ENCODE measurements at regions not wholly inside any gene's neighbourhood (a gene's known extent, or its start where the extent isn't known, plus 50 kb on each side); places are given as distances from the start of the nearest gene placed in this dataset.

DNA sequence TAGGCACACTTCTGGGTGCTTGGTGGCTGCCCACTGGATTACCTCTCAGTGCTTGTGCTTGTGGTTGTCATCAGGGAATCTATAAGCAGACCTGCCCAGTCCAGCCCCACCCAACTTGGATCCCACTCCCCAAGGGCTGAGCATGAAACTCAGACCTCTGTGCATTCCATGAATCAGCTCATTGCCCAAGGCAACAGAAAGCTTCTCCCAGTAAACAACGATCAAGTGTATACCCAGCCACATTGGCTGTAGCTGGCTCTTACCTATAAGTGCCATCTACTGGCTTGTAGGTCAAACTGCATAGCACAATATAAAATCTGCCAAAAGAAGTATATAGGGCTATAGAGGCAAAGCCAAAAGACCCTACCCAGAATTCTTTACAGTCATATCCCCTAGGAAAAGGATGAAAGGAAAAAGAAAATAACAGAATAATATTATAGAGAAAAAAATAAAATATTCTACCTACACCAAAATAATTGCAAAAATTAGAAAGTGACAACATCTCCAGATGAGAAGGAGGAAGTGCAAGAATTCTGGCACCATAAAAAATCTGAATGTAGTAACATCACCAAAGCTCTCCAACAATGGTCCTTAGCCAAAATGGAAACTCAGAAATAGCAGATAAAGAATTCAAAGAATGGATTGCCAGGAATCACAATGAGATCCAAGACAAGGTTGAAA is 321.0 kb upstream of the TRPC7 start:
- ChIA-PET POLR2A (no interaction called here), CTCF (interaction anchor here (0.8 to 3.5 kb wide), 6 partner anchors 10 to 436 kb away, joined by 3 to 13 read pairs (median 4); no protein-coding TSS in a partner anchor)
- no peak overlapping the region for H3K4me3 ChIP-seq
- ATAC-seq: peak in 1 of 2 experiments; percentile 68; a peak in 3 of 6 replicates
- no peak overlapping the region for H3K27ac ChIP-seq
- WGBS (ENCODE audit: missing lambda C conversion rate): 22% methylated on average over 1 of the region's 1 CpG
- H3K4me1 ChIP-seq: no peaks in the 10 kb centered on the region
- FAIRE-seq: no peak
- TF ChIP-seq ZC3H11A (IDR thresholded peaks at IDR 0.05) (no peak), RAD21 (conservative IDR thresholded peaks at IDR 0.05 in 1 of 2, IDR thresholded peaks at IDR 0.05 in 1 of 2) (peak in 1 of 2 experiments; percentile 45; a peak in 2 of 5 replicates)
- DNase-seq (ENCODE audit: low read depth in 1 of 2, low spot score in 1 of 2): peak in 1 of 2 experiments; percentile 27
- H3K4me2 ChIP-seq: no peak overlapping the region
- H3K9me3 ChIP-seq: no peaks in the 10 kb centered on the region

DNA sequence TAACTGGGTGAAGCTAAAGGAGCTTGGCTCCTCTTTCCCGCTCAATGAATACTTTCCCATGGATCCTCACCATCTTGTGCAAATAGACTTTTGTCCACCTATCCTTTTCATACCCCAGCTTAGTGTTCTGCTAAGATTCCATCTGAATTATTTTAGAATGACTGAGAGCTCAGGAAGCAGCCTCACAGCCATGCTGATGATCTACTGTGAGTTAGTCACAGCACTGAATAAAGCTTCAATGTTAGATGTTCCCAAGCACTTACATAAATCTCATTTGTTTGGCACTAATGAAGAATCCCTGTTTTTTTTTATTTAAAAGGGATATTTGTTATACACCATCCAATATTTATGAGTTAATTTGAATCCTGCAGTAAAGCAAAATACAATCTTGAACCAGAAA is 317.6 kb upstream of the TRPC7 start:
- POLR2A ChIA-PET: no interaction called here

DNA sequence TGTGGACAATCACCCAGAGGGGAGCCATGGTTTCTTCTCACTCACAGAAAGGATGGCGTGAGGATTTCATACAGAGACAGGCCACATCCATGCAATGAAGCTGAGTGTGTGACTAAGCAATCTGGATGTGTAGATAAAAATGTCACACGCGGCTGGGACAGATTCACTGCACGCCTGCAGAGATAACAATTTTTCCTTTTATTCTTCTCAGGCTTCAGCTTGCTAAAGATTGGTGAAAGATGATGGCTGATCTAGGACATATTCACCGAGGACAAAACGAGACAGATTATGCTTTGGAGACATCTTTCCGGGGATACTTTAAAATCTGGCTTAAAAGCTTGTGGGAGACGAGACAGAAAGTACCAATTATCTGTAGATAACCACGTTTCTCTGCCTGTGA is 313.9 kb upstream of the TRPC7 start:
- H3K4me1 ChIP-seq: no peaks in the 10 kb centered on the region
- H3K27ac ChIP-seq: no peak overlapping the region
- POLR2A ChIA-PET: no interaction called here
- DNase-seq (ENCODE audit: low read depth in 1 of 2, low spot score in 1 of 2) (no peak), ATAC-seq (no peak), FAIRE-seq (no peak)
- WGBS (ENCODE audit: missing lambda C conversion rate): 32% methylated on average over 9 of the region's 9 CpGs
- CTCF ChIA-PET: no interaction called here
- no peak overlapping the region for H3K4me2 ChIP-seq
- H3K9me3 ChIP-seq: no peaks in the 10 kb centered on the region; the same call in 2 of the 3 replicates
- H3K4me3 ChIP-seq: no peak overlapping the region
- no peak for TF ChIP-seq POLR2A (IDR thresholded peaks at IDR 0.05; ENCODE audit: low read length)
- no peak for TF ChIP-seq CBX2 (IDR thresholded peaks at IDR 0.05; ENCODE audit: borderline replicate concordance, low read depth)
- no peak for TF ChIP-seq NPAS2 (CRISPR knock-in tag; IDR thresholded peaks at IDR 0.05; ENCODE audit: borderline replicate concordance)
- TF ChIP-seq FOSL2 (IDR thresholded peaks at IDR 0.05): no peak
- no peak for TF ChIP-seq FOSL2 (CRISPR knock-in tag; IDR thresholded peaks at IDR 0.05)
- TF ChIP-seq SREBF2 (IDR thresholded peaks at IDR 0.05): no peak
- no peak for TF ChIP-seq CHD4 (IDR thresholded peaks at IDR 0.05; ENCODE audit: borderline replicate concordance)
- TF ChIP-seq JUN (IDR thresholded peaks at IDR 0.05): no peak
- no peak for TF ChIP-seq CEBPB (IDR thresholded peaks at IDR 0.05)
- TF ChIP-seq BHLHE40 (IDR thresholded peaks at IDR 0.05; ENCODE audit: low read depth, low read length): no peak
- TF ChIP-seq NFE2L2 (conservative IDR thresholded peaks at IDR 0.05; ENCODE audit: low read length): no peak
- no peak for TF ChIP-seq GATA3 (IDR thresholded peaks at IDR 0.05; ENCODE audit: borderline replicate concordance)

More for the DNA sequence above, 317.6 kb upstream of the TRPC7 start:
- TF ChIP-seq, protein P1, sequence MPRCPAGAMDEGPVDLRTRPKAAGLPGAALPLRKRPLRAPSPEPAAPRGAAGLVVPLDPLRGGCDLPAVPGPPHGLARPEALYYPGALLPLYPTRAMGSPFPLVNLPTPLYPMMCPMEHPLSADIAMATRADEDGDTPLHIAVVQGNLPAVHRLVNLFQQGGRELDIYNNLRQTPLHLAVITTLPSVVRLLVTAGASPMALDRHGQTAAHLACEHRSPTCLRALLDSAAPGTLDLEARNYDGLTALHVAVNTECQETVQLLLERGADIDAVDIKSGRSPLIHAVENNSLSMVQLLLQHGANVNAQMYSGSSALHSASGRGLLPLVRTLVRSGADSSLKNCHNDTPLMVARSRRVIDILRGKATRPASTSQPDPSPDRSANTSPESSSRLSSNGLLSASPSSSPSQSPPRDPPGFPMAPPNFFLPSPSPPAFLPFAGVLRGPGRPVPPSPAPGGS (IDR thresholded peaks at IDR 0.05): no peak
- TF ChIP-seq NR3C1 (IDR thresholded peaks at IDR 0.05): no peak
- no peak for TF ChIP-seq MAFK (IDR thresholded peaks at IDR 0.05; ENCODE audit: partially characterized antibody)
- no peak for TF ChIP-seq CHD2 (IDR thresholded peaks at IDR 0.05; ENCODE audit: low read length, partially characterized antibody)
- ATAC-seq: no peak
- Histone ChIP-seq H3K4me1 (no peaks in the 10 kb centered on the region), H3K9me3 (no peaks in the 10 kb centered on the region; the same call in 2 of the 3 replicates), H3K4me2 (no peak overlapping the region), H3K27ac (no peak overlapping the region), H3K4me3 (no peak overlapping the region)
- CTCF ChIA-PET: interaction anchor here (0.6 kb wide), 1 partner anchor 277 kb away, joined by 3 read pairs; no protein-coding TSS in a partner anchor
- DNase-seq (ENCODE audit: low read depth in 1 of 2, low spot score in 1 of 2): no peak
- FAIRE-seq: no peak
- 33% methylated on average over 1 of the region's 1 CpG for WGBS (ENCODE audit: missing lambda C conversion rate)

DNA sequence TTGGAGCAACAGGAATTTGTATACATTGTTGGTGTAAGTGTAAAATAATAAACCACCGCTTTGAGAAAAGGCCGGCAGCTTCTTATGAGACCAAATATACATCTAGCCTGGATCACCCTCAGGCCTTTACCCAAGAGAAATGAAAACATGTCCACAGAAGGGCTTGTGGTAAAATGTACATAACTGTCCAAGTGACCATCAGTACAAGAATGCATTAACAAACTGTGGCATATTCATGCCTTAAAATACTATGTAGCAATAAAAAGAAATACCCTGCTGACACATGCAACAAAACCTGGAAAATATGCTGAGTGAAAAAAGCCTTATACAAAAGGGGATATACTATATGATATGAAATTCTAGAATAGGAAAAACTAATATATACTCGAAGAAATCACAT is 311.9 kb upstream of the TRPC7 start:
- ChIA-PET CTCF (interaction anchor here (1.0 to 1.4 kb wide), 2 partner anchors 9 to 428 kb away, joined by 3 read pairs; no protein-coding TSS in a partner anchor), POLR2A (no interaction called here)
- 32% methylated on average over 3 of the region's 3 CpGs for WGBS (ENCODE audit: missing lambda C conversion rate)
- Histone ChIP-seq H3K27ac (no peak overlapping the region), H3K9me3 (no peaks in the 10 kb centered on the region; the same call in 2 of the 3 replicates), H3K4me1 (no peaks in the 10 kb centered on the region), H3K4me2 (no peak overlapping the region), H3K4me3 (no peak overlapping the region)
- no peak for ATAC-seq
- FAIRE-seq: no peak
- TF ChIP-seq, protein P2, sequence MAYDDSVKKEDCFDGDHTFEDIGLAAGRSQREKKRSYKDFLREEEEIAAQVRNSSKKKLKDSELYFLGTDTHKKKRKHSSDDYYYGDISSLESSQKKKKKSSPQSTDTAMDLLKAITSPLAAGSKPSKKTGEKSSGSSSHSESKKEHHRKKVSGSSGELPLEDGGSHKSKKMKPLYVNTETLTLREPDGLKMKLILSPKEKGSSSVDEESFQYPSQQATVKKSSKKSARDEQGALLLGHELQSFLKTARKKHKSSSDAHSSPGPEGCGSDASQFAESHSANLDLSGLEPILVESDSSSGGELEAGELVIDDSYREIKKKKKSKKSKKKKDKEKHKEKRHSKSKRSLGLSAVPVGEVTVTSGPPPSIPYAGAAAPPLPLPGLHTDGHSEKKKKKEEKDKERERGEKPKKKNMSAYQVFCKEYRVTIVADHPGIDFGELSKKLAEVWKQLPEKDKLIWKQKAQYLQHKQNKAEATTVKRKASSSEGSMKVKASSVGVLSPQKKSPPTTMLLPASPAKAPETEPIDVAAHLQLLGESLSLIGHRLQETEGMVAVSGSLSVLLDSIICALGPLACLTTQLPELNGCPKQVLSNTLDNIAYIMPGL (CRISPR knock-in tag; IDR thresholded peaks at IDR 0.05; ENCODE audit: borderline replicate concordance): no peak
- TF ChIP-seq JUN (IDR thresholded peaks at IDR 0.05) (no peak), GATA3 (IDR thresholded peaks at IDR 0.05; ENCODE audit: borderline replicate concordance) (no peak), CHD4 (IDR thresholded peaks at IDR 0.05; ENCODE audit: borderline replicate concordance) (no peak), SMC3 (IDR thresholded peaks at IDR 0.05) (no peak), JUNB (IDR thresholded peaks at IDR 0.05) (no peak)
- no peak for DNase-seq (ENCODE audit: low read depth in 1 of 2, low spot score in 1 of 2)

Measured in A549 (cell line).